ENCODE measurements at regions not wholly inside any gene's neighbourhood (a gene's known extent, or its start where the extent isn't known, plus 50 kb on each side); places are given as distances from the start of the nearest gene placed in this dataset.

- TF ChIP-seq NFIC (IDR thresholded peaks at IDR 0.05) = no peak
- TF ChIP-seq EGR1 (IDR thresholded peaks at IDR 0.05) = no peak
- TF ChIP-seq, protein P1, sequence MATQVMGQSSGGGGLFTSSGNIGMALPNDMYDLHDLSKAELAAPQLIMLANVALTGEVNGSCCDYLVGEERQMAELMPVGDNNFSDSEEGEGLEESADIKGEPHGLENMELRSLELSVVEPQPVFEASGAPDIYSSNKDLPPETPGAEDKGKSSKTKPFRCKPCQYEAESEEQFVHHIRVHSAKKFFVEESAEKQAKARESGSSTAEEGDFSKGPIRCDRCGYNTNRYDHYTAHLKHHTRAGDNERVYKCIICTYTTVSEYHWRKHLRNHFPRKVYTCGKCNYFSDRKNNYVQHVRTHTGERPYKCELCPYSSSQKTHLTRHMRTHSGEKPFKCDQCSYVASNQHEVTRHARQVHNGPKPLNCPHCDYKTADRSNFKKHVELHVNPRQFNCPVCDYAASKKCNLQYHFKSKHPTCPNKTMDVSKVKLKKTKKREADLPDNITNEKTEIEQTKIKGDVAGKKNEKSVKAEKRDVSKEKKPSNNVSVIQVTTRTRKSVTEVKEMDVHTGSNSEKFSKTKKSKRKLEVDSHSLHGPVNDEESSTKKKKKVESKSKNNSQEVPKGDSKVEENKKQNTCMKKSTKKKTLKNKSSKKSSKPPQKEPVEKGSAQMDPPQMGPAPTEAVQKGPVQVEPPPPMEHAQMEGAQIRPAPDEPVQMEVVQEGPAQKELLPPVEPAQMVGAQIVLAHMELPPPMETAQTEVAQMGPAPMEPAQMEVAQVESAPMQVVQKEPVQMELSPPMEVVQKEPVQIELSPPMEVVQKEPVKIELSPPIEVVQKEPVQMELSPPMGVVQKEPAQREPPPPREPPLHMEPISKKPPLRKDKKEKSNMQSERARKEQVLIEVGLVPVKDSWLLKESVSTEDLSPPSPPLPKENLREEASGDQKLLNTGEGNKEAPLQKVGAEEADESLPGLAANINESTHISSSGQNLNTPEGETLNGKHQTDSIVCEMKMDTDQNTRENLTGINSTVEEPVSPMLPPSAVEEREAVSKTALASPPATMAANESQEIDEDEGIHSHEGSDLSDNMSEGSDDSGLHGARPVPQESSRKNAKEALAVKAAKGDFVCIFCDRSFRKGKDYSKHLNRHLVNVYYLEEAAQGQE (IDR thresholded peaks at IDR 0.05; ENCODE audit: low read depth) = no peak
- no peak for TF ChIP-seq TCF12 (IDR thresholded peaks at IDR 0.05; ENCODE audit: low read depth)
- no peak for TF ChIP-seq RAD21 (IDR thresholded peaks at IDR 0.05; ENCODE audit: low read depth)
Observed at GRCh38 chr1:98382586-98382985, 278.9 kb upstream of the SNX7 start.

DNA sequence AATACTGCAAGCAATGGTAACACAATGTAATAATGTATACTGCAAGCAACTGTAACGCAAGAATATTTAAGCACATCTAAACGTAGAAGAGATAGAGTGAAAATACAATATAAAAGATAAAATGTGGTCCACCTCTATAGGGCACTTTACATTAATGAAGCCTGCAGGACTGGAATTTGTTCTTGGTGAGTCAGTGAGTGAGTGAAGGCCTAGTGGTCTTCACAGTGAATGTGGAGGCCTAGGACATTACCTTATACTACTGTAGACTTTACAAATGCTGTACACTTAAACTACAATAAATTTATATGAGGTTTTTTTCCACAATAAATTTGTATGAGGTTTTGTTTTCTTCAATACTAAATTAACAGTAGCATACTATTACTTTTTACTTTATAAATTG, 287.4 kb upstream of the SNX7 start:
- TF ChIP-seq YY1 (IDR thresholded peaks at IDR 0.05; ENCODE audit: low read depth) (no peak), CREB1 (IDR thresholded peaks at IDR 0.05; ENCODE audit: low read depth) (no peak), EGR1 (IDR thresholded peaks at IDR 0.05) (no peak), MAX (IDR thresholded peaks at IDR 0.05) (no peak), EP300 (IDR thresholded peaks at IDR 0.05; ENCODE audit: borderline replicate concordance) (no peak), CEBPB (IDR thresholded peaks at IDR 0.05) (no peak), TEAD4 (IDR thresholded peaks at IDR 0.05) (no peak), RAD21 (IDR thresholded peaks at IDR 0.05; ENCODE audit: low read depth) (no peak)
- TF ChIP-seq, protein P1 (IDR thresholded peaks at IDR 0.05; ENCODE audit: low read depth) = no peak

DNA sequence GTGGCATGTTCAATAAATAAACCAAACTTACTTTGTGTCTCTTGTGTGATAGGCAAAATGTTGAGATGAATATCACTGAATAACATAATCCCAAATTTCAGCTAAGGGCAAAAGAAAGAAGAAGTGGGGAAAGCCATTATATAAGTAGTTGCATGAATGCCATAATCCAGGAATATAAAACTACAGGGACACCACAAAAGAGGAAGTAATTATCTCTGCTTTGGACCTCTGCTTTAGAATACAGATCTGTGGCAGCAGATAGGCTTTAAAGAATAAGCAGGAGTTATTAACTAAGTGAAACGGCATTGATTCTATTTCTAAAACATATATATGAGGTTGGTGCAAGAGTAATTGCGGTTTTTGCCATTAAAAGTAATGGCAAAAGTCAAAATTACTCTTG, 288.5 kb upstream of the SNX7 start:
- no peak for TF ChIP-seq YY1 (IDR thresholded peaks at IDR 0.05; ENCODE audit: low read depth)

DNA sequence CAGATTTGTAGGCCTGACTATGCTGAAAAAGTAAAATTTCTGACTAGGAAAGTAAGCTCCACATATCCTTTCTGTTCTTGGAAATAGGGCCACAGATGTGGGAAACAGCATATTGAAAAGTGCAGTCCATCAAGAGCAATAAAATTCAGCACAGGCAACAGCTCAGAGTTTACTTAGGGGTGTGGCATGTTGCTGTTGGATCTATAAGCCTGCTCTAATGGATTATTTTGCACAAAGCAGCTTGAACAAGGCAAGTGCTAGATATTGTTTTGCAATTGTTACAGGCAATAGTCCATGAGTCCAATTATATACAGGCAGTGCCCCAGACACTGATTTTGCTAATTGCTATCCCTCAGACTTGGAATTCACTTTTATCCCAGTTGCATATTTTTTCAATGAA, 289.8 kb upstream of the SNX7 start:
- TF ChIP-seq MAX (IDR thresholded peaks at IDR 0.05) (no peak), RAD21 (IDR thresholded peaks at IDR 0.05; ENCODE audit: low read depth) (no peak), TCF12 (IDR thresholded peaks at IDR 0.05; ENCODE audit: low read depth) (no peak), NFIC (IDR thresholded peaks at IDR 0.05) (no peak), TEAD4 (IDR thresholded peaks at IDR 0.05) (no peak), FOXM1 (IDR thresholded peaks at IDR 0.05; ENCODE audit: borderline replicate concordance, low read depth) (no peak), YY1 (IDR thresholded peaks at IDR 0.05; ENCODE audit: low read depth) (no peak)

DNA sequence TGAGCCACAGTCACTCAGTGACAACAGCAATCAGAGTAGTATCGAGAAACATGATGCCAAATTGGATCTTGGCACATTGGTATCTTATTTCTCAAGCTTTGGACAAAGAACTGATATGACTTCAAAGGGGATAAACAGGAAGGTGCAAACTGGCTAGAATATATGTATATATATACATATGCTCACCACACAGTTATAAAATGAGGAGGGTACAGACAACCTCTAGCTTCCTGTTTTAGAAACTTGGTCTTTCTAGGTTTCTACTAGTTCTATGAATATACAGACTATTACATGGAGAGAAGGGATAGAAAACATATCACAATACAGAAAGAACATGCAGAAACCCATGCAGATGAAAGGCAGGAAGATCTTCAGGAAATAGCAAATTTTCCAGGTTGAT, 292.1 kb upstream of the SNX7 start:
- TF ChIP-seq EGR1 (IDR thresholded peaks at IDR 0.05) (no peak), TAF1 (IDR thresholded peaks at IDR 0.05; ENCODE audit: low read depth) (no peak), FOXM1 (IDR thresholded peaks at IDR 0.05; ENCODE audit: borderline replicate concordance, low read depth) (no peak), YY1 (IDR thresholded peaks at IDR 0.05; ENCODE audit: low read depth) (no peak), CEBPB (IDR thresholded peaks at IDR 0.05) (no peak), ZBTB7A (IDR thresholded peaks at IDR 0.05; ENCODE audit: low read depth) (no peak), CREB1 (IDR thresholded peaks at IDR 0.05; ENCODE audit: low read depth) (no peak), TCF12 (IDR thresholded peaks at IDR 0.05; ENCODE audit: low read depth) (no peak), NFIC (IDR thresholded peaks at IDR 0.05) (no peak), MAX (IDR thresholded peaks at IDR 0.05) (no peak), EP300 (IDR thresholded peaks at IDR 0.05; ENCODE audit: borderline replicate concordance) (no peak), RAD21 (IDR thresholded peaks at IDR 0.05; ENCODE audit: low read depth) (no peak), TEAD4 (IDR thresholded peaks at IDR 0.05) (no peak)
- TF ChIP-seq, protein P1 (IDR thresholded peaks at IDR 0.05; ENCODE audit: low read depth) = no peak
- TF ChIP-seq, protein P2, sequence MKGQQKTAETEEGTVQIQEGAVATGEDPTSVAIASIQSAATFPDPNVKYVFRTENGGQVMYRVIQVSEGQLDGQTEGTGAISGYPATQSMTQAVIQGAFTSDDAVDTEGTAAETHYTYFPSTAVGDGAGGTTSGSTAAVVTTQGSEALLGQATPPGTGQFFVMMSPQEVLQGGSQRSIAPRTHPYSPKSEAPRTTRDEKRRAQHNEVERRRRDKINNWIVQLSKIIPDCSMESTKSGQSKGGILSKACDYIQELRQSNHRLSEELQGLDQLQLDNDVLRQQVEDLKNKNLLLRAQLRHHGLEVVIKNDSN (IDR thresholded peaks at IDR 0.05) = no peak

- TF ChIP-seq ZBTB7A (IDR thresholded peaks at IDR 0.05; ENCODE audit: low read depth) (no peak), EGR1 (IDR thresholded peaks at IDR 0.05) (no peak), TEAD4 (IDR thresholded peaks at IDR 0.05) (no peak), FOXM1 (IDR thresholded peaks at IDR 0.05; ENCODE audit: borderline replicate concordance, low read depth) (no peak), TAF1 (IDR thresholded peaks at IDR 0.05; ENCODE audit: low read depth) (no peak), NFIC (IDR thresholded peaks at IDR 0.05) (no peak), YY1 (IDR thresholded peaks at IDR 0.05; ENCODE audit: low read depth) (no peak), RAD21 (IDR thresholded peaks at IDR 0.05; ENCODE audit: low read depth) (no peak)
- TF ChIP-seq, protein P1 (IDR thresholded peaks at IDR 0.05; ENCODE audit: low read depth) = no peak
- TF ChIP-seq, protein P2 (IDR thresholded peaks at IDR 0.05) = no peak
Observed at GRCh38 chr1:98368995-98369394, 292.5 kb upstream of the SNX7 start.

All from Ishikawa (cell line).